ENCODE measurements at regions not wholly inside any gene's neighbourhood (a gene's known extent, or its start where the extent isn't known, plus 50 kb on each side); places are given as distances from the start of the nearest gene placed in this dataset.

DNA sequence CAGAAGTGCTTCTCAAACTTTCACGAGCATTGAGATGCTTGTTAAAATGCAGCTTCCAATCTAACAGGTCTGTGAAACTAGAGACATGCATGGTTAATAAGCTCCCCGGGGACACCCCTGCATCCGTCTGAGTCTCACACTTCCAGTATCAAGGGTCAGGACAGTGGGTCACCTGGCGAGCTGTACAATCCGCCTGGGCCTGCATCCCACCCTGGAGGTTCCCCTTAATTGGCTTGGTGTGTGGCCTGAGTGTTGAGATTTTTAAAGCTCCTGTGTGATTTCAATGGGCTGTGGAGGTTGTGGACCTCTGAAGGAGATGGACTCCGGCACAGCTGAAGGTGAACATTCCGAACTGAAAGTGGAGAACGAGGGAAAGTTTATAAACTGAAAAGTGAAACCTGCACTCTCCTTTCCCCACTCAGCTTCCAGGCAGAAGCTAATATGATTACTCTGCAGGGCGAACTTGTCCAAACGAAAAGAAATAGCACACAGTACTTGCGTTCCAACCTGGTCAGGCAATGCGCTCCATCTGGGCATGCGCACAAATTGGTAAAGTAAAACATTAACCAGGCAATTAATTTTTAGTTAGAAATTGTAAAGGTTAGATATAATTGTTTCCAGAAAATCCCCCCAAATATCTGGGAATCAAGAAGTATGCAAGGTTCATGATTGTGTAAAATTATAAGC lies 191.7 kb upstream of the ALKAL2 start:
- WGBS, 2 donors: 52 to 57% methylated on average over 13 of the region's 13 CpGs
- peak in 1 of 2 donors; percentile 23 for ATAC-seq (ENCODE audit: low FRiP score in 2 of 2)
- H3K27me3 ChIP-seq: no peaks in the 10 kb centered on the region
- peak overlapping the region in 2 of 4 donors; percentile 50 to 59 for H3K27ac ChIP-seq
- H3K4me1 ChIP-seq: no peaks in the 10 kb centered on the region
- TF ChIP-seq POLR2A (IDR thresholded peaks at IDR 0.05): no peak
- no peak for TF ChIP-seq EP300 (IDR thresholded peaks at IDR 0.05)
- TF ChIP-seq, protein P1, sequence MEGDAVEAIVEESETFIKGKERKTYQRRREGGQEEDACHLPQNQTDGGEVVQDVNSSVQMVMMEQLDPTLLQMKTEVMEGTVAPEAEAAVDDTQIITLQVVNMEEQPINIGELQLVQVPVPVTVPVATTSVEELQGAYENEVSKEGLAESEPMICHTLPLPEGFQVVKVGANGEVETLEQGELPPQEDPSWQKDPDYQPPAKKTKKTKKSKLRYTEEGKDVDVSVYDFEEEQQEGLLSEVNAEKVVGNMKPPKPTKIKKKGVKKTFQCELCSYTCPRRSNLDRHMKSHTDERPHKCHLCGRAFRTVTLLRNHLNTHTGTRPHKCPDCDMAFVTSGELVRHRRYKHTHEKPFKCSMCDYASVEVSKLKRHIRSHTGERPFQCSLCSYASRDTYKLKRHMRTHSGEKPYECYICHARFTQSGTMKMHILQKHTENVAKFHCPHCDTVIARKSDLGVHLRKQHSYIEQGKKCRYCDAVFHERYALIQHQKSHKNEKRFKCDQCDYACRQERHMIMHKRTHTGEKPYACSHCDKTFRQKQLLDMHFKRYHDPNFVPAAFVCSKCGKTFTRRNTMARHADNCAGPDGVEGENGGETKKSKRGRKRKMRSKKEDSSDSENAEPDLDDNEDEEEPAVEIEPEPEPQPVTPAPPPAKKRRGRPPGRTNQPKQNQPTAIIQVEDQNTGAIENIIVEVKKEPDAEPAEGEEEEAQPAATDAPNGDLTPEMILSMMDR (IDR thresholded peaks at IDR 0.05): no peak
- no peak for TF ChIP-seq POLR2AphosphoS5 (IDR thresholded peaks at IDR 0.05)
- no peak for DNase-seq
- H3K9me3 ChIP-seq: peaks cover 0 to 4% (median 0%) of the 10 kb centered on the region in 4 donors
- H3K36me3 ChIP-seq: no peaks in the 10 kb centered on the region
- peak overlapping the region in 2 of 4 donors; percentile 22 to 25 for H3K4me3 ChIP-seq

DNA sequence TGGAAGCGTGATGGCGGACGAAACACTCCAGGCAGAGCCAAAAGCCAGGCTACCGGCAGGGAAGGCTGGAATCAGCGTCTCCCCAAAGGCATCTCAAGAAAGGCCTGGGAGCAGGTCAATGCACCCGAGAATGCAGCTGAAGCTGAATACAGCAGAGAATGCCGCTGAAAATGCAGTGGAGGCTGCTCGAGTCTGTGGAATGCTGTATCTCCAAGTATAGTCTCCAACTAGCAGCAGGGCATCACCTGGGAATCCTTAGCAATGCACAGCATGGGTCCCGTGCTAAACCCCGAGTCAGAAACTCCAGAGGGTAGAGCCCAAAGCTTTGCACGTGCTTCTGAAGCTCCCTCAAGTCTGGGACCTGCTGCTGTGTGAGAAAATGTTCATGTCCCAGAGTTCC lies 191.1 kb upstream of the ALKAL2 start:
- Histone ChIP-seq H3K4me1 (no peaks in the 10 kb centered on the region), H3K9me3 (peaks cover 0 to 4% (median 0%) of the 10 kb centered on the region in 4 donors), H3K27ac (peak overlapping the region in 2 of 4 donors; percentile 50 to 59), H3K4me3 (no peak overlapping the region), H3K36me3 (no peaks in the 10 kb centered on the region), H3K27me3 (no peaks in the 10 kb centered on the region)
- ATAC-seq (ENCODE audit: low FRiP score in 2 of 2) (no peak), DNase-seq (no peak)
- WGBS, 2 donors: 52 to 58% methylated on average over 11 of the region's 11 CpGs
- TF ChIP-seq EP300 (IDR thresholded peaks at IDR 0.05) (no peak), POLR2A (IDR thresholded peaks at IDR 0.05) (no peak), POLR2AphosphoS5 (IDR thresholded peaks at IDR 0.05) (no peak)
- TF ChIP-seq, protein P1 (IDR thresholded peaks at IDR 0.05): no peak

DNA sequence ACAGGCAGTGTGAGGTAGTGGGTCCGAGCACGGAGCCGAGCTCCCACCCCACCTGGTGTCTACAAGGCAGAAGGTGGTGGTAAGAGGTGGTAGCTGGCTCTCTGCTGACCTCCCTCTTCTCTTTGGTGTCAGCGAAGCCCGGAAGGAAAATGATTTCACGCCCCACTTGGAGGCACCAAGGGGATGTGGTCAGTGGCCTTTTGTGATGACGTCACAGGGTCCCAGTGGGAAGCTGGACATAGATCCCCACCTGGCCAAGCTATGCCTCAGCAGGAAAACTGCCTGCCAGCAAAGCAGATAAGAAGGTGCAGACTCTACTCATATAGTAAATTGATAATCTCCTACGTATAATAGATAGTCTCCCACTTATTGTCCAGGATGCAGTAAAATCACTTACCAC lies 183.7 kb upstream of the ALKAL2 start:
- no peak for DNase-seq
- H3K4me1 ChIP-seq: peaks cover 0 to 10% (median 0%) of the 10 kb centered on the region in 4 donors
- peaks cover 0 to 13% (median 2%) of the 10 kb centered on the region in 4 donors for H3K27me3 ChIP-seq
- peaks cover 0 to 4% (median 0%) of the 10 kb centered on the region in 4 donors for H3K9me3 ChIP-seq
- H3K27ac ChIP-seq: no peak overlapping the region
- no peak for ATAC-seq (ENCODE audit: low FRiP score in 2 of 2)
- no peaks in the 10 kb centered on the region for H3K36me3 ChIP-seq
- no peak for TF ChIP-seq EP300 (IDR thresholded peaks at IDR 0.05)
- WGBS, 2 donors: 88 to 95% methylated on average over 2 to 8 of the region's 8 CpGs
- H3K4me3 ChIP-seq: no peak overlapping the region

DNA sequence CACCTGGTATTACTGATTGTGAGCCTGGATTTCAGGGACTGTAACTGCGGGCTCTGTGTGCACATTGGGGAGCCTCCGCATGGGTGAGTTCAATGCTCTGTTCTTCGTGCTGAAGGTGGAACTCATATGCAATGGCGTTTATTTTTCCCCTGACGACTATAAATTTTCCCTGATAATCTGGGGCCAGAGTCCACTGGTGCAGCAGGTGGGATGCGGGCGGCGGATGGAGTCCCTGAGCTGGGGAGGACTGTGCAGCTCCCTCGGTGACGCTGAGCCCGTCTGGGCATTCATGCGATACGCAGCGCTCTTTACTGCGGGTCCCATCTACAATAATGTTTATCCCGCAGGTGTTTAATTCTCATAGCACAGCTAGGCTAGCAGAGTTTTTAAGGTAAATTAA lies 181.6 kb upstream of the ALKAL2 start:
- Histone ChIP-seq H3K4me1 (peaks cover 0 to 10% (median 0%) of the 10 kb centered on the region in 4 donors), H3K27me3 (peaks cover 0 to 13% (median 2%) of the 10 kb centered on the region in 4 donors), H3K4me3 (no peak overlapping the region), H3K36me3 (no peaks in the 10 kb centered on the region), H3K9me3 (no peaks in the 10 kb centered on the region), H3K27ac (no peak overlapping the region)
- WGBS, 2 donors: 91% methylated on average over 9 to 16 of the region's 16 CpGs
- TF ChIP-seq EP300 (IDR thresholded peaks at IDR 0.05): no peak
- TF ChIP-seq, protein P1 (IDR thresholded peaks at IDR 0.05): no peak
- no peak for TF ChIP-seq POLR2AphosphoS5 (IDR thresholded peaks at IDR 0.05)
- no peak for TF ChIP-seq POLR2A (IDR thresholded peaks at IDR 0.05)
- DNase-seq: no peak
- no peak for ATAC-seq (ENCODE audit: low FRiP score in 2 of 2)

DNA sequence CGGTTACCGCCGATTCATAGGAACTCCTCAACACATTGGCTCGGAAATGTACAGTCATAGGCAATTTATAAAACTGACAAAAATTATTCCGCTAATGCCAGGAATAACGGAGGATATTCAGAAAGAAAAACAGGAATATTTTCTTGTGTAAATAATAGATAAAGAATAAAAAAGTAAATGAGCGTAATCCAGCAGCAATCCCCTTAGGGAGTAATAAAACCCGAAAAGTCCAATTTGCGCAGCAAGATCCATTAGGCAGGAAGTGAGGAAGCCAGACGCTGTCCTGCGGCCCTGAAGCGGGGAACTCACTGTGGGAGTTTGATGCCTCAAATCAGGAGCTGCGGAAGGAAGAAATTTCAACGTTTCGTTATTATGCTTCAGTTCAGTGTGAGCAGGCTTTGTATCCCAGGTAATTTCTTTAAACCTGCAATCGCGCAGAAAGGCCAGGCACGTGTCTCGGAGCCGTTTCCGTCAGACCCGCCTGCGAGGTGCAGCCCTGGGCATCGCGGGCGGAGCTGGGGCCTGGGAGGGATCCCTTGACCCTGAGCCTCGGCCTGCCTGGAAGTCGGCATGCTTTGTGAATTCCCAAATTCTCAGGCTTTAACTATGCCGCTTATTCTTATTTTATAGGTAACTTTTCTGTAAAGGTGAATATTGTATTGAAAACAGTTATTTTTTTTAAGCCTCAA lies 180.9 kb upstream of the ALKAL2 start:
- H3K27ac ChIP-seq: no peak overlapping the region
- H3K36me3 ChIP-seq: no peaks in the 10 kb centered on the region
- peaks cover 0 to 10% (median 0%) of the 10 kb centered on the region in 4 donors for H3K4me1 ChIP-seq
- H3K4me3 ChIP-seq: no peak overlapping the region
- H3K9me3 ChIP-seq: no peaks in the 10 kb centered on the region
- ATAC-seq (ENCODE audit: low FRiP score in 2 of 2) (no peak), DNase-seq (peak in 1 of 2 donors; percentile 72)
- peaks cover 0 to 13% (median 2%) of the 10 kb centered on the region in 4 donors for H3K27me3 ChIP-seq
- TF ChIP-seq, protein P1 (IDR thresholded peaks at IDR 0.05): no peak
- TF ChIP-seq POLR2AphosphoS5 (IDR thresholded peaks at IDR 0.05) (no peak), EP300 (IDR thresholded peaks at IDR 0.05) (no peak), POLR2A (IDR thresholded peaks at IDR 0.05) (no peak)
- 38 to 42% methylated on average over 28 of the region's 29 CpGs for WGBS, 2 donors

Measured in upper lobe of left lung (tissue), 6 donors.